ENCODE measurements at regions not wholly inside any gene's neighbourhood (a gene's known extent, or its start where the extent isn't known, plus 50 kb on each side); places are given as distances from the start of the nearest gene placed in this dataset.

DNA sequence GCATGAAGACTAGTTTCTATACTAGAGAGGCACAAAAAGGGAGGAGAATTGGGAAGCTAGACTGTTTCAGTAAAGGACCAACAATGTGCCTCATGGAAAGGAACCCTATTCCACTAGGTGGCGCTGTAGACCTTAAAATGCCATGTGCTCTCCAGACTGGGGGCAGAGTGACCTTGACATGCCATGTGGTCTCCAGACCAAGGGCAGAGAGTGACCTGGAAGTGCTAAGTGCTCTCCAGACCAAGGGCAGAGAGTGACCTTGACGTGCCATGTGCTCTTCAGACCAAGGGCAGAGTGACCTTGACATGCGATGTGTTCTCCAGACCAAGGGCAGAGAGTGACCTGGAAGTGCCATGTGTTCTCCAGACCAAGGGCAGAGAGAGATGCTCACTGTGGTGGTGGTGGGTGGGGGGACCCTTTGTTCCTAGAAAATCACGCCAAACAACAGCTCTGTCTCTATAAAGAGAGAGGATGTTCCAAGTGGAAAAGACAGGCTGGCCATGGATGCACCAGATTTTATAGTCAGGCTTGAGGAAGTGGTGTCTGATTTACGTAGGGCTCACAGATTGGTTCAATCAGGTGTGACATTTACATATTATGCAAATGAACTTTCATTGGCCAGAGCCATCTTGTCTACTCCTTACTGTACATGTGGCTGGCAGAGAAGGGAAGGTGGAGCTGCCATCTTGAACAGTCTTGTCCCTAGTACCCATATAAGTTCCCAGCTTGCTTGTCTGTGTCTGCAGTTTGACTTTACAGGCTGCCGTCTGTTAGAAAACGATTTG, 344.0 kb upstream of the DDX18 start:
- H3K27me3 ChIP-seq (ENCODE audit: low read length), result no peaks in the 10 kb centered on the region
- no peaks in the 10 kb centered on the region for H4K20me1 ChIP-seq (ENCODE audit: low read depth, low read length)
- no peak overlapping the region for H3K9ac ChIP-seq (ENCODE audit: low read length)
- no peaks in the 10 kb centered on the region for H3F3A ChIP-seq (ENCODE audit: insufficient read depth)
- no peaks in the 10 kb centered on the region for H3K9me2 ChIP-seq (replicated peaks; ENCODE audit: insufficient read depth, low read length)
- H3K36me3 ChIP-seq (ENCODE audit: low read length), result no peaks in the 10 kb centered on the region
- H3K27ac ChIP-seq (ENCODE audit: low read depth, low read length), result no peak overlapping the region
- no peak overlapping the region for H3K4me3 ChIP-seq (ENCODE audit: insufficient read depth, low read length, poor library complexity, severe bottlenecking)
- TF ChIP-seq, protein P1, sequence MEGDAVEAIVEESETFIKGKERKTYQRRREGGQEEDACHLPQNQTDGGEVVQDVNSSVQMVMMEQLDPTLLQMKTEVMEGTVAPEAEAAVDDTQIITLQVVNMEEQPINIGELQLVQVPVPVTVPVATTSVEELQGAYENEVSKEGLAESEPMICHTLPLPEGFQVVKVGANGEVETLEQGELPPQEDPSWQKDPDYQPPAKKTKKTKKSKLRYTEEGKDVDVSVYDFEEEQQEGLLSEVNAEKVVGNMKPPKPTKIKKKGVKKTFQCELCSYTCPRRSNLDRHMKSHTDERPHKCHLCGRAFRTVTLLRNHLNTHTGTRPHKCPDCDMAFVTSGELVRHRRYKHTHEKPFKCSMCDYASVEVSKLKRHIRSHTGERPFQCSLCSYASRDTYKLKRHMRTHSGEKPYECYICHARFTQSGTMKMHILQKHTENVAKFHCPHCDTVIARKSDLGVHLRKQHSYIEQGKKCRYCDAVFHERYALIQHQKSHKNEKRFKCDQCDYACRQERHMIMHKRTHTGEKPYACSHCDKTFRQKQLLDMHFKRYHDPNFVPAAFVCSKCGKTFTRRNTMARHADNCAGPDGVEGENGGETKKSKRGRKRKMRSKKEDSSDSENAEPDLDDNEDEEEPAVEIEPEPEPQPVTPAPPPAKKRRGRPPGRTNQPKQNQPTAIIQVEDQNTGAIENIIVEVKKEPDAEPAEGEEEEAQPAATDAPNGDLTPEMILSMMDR (IDR thresholded peaks at IDR 0.05; ENCODE audit: insufficient read depth, low read length, poor library complexity, severe bottlenecking), result peak; percentile 56
- no peak for TF ChIP-seq EZH2phosphoT487 (conservative IDR thresholded peaks at IDR 0.05; ENCODE audit: low read length)
- no peaks in the 10 kb centered on the region for H3K79me2 ChIP-seq (ENCODE audit: insufficient read depth, low read length)
- H3K4me2 ChIP-seq (ENCODE audit: low read depth, low read length, poor library complexity, severe bottlenecking), result no peak overlapping the region
- no peak overlapping the region for H2AFZ ChIP-seq (ENCODE audit: low read depth, low read length, severe bottlenecking)
- H3K9me3 ChIP-seq (ENCODE audit: insufficient read depth, low read length), result no peaks in the 10 kb centered on the region

DNA sequence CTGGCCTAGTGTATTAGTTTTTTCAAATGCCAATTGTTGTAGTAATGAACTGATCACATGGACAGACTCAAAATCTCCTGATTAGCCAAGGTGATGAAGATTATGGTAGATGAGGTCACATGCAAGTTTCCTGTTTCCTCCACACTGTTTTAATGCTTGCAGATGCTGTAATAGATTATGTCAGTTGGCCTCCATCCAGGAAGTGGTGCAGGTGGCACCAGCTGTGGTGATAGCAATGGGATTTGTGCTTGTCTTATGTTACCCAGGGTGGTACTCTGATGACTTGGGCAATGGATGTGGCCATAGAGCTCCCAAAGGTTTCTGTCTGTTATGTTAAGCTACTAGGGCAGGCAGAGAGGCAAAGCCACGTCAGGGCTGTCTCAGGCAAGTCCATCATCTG, 332.9 kb upstream of the DDX18 start:
- Histone ChIP-seq H3K27me3 (ENCODE audit: low read length) (no peaks in the 10 kb centered on the region), H2AFZ (ENCODE audit: low read depth, low read length, severe bottlenecking) (no peak overlapping the region), H3K9ac (ENCODE audit: low read length) (no peak overlapping the region), H3K9me2 (replicated peaks; ENCODE audit: insufficient read depth, low read length) (no peaks in the 10 kb centered on the region), H3K4me3 (ENCODE audit: insufficient read depth, low read length, poor library complexity, severe bottlenecking) (no peak overlapping the region), H3K27ac (ENCODE audit: low read depth, low read length) (no peak overlapping the region), H3F3A (ENCODE audit: insufficient read depth) (no peaks in the 10 kb centered on the region), H3K79me2 (ENCODE audit: insufficient read depth, low read length) (no peaks in the 10 kb centered on the region), H3K36me3 (ENCODE audit: low read length) (no peaks in the 10 kb centered on the region), H3K4me2 (ENCODE audit: low read depth, low read length, poor library complexity, severe bottlenecking) (no peak overlapping the region), H4K20me1 (ENCODE audit: low read depth, low read length) (no peaks in the 10 kb centered on the region), H3K9me3 (ENCODE audit: insufficient read depth, low read length) (no peaks in the 10 kb centered on the region)
- TF ChIP-seq, protein P1 (IDR thresholded peaks at IDR 0.05; ENCODE audit: insufficient read depth, low read length, poor library complexity, severe bottlenecking), result no peak
- TF ChIP-seq EZH2phosphoT487 (conservative IDR thresholded peaks at IDR 0.05; ENCODE audit: low read length), result no peak

DNA sequence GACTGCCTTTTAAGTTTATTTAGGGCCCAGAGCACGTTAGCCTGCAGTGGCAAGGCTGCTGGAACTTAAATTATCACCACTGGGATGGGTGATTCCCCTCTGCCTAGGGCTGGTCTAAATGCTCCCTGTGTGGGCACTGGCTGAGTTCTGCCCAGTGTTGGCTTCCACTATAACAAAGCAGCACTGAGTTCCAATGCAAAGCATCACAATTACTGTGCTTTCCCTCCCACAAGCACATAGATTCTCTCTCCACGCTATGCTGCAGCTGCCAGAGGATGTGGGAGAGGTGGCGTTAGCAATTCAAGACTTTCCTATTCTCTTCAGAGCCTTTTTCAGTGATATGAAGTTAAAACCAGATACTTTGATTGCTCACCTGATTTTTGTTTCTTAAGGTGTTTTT, 328.9 kb upstream of the DDX18 start:
- H3K27me3 ChIP-seq (ENCODE audit: low read length), result no peaks in the 10 kb centered on the region

More for the DNA sequence above, 328.9 kb upstream of the DDX18 start:
- Histone ChIP-seq H3K36me3 (ENCODE audit: low read length) (no peaks in the 10 kb centered on the region), H2AFZ (ENCODE audit: low read depth, low read length, severe bottlenecking) (no peak overlapping the region), H3K9ac (ENCODE audit: low read length) (no peak overlapping the region), H3K27ac (ENCODE audit: low read depth, low read length) (no peak overlapping the region), H3K79me2 (ENCODE audit: insufficient read depth, low read length) (no peaks in the 10 kb centered on the region), H3K4me3 (ENCODE audit: insufficient read depth, low read length, poor library complexity, severe bottlenecking) (no peak overlapping the region), H3K9me2 (replicated peaks; ENCODE audit: insufficient read depth, low read length) (no peaks in the 10 kb centered on the region), H3K4me2 (ENCODE audit: low read depth, low read length, poor library complexity, severe bottlenecking) (no peak overlapping the region), H3F3A (ENCODE audit: insufficient read depth) (no peaks in the 10 kb centered on the region), H3K9me3 (ENCODE audit: insufficient read depth, low read length) (no peaks in the 10 kb centered on the region), H4K20me1 (ENCODE audit: low read depth, low read length) (no peaks in the 10 kb centered on the region)
- TF ChIP-seq EZH2phosphoT487 (conservative IDR thresholded peaks at IDR 0.05; ENCODE audit: low read length), result no peak
- TF ChIP-seq, protein P1 (IDR thresholded peaks at IDR 0.05; ENCODE audit: insufficient read depth, low read length, poor library complexity, severe bottlenecking), result no peak
